SU-DHL-6 (cell line): ENCODE measurements at regions not wholly inside any gene's neighbourhood (a gene's known extent, or its start where the extent isn't known, plus 50 kb on each side); places are given as distances from the start of the nearest gene placed in this dataset.

Experiments
- H2AFZ ChIP-seq: fragments of 200-600 bp; sonication (generic); 2 replicates; pipeline ENCODE4 v1.6.1; 2014; ENCODE audit warnings: low read depth, mild to moderate bottlenecking, moderate library complexity, mixed read lengths, antibody characterized with exemption, low read length; ENCODE audit not compliant: severe bottlenecking
- H3F3A ChIP-seq: fragments of 200-600 bp; shearing (Covaris generic); 2 replicates; pipeline ENCODE4 v1.6.0; 2016; ENCODE audit warnings: antibody characterized with exemption, mild to moderate bottlenecking; ENCODE audit not compliant: insufficient read depth
- H3K27ac ChIP-seq: fragments of 200-600 bp; sonication (generic); 2 replicates; pipeline ENCODE4 v1.5.1; 2016; ENCODE audit warnings: low read depth, mild to moderate bottlenecking, low read length, moderate library complexity, mixed read lengths
- H3K27me3 ChIP-seq: fragments of 200-600 bp; sonication (generic), shearing (Covaris generic); 2 replicates; pipeline ENCODE4 v1.6.0; 2014; ENCODE audit warnings: mild to moderate bottlenecking, low read length
- H3K36me3 ChIP-seq: fragments of 200-600 bp; sonication (generic); 2 replicates; pipeline ENCODE4 v1.6.1; 2014; ENCODE audit warnings: mild to moderate bottlenecking, low read length, mixed read lengths
- H3K4me2 ChIP-seq: fragments of 300-600, 200-600 bp; shearing (Covaris generic), sonication (generic); 2 replicates; pipeline ENCODE4 v1.6.0; 2014; ENCODE audit warnings: low read length, low read depth, mild to moderate bottlenecking; ENCODE audit not compliant: poor library complexity, severe bottlenecking
- H3K4me3 ChIP-seq: fragments of 200-600 bp; sonication (generic); 2 replicates; pipeline ENCODE4 v1.5.1; 2014; ENCODE audit warnings: antibody characterized with exemption, low read length, mild to moderate bottlenecking, mixed read lengths; ENCODE audit not compliant: insufficient read depth, poor library complexity, severe bottlenecking
- H3K79me2 ChIP-seq: fragments of 200-600 bp; sonication (generic); 2 replicates; pipeline ENCODE4 v1.6.1; 2014; ENCODE audit warnings: mild to moderate bottlenecking, low read length, moderate library complexity; ENCODE audit not compliant: insufficient read depth
- H3K9ac ChIP-seq: fragments of 200-600 bp; sonication (generic); 2 replicates; pipeline ENCODE4 v1.7.0; 2014; ENCODE audit warnings: mild to moderate bottlenecking, low read length
- H3K9me2 ChIP-seq: fragments of 200-600 bp; sonication (generic); replicated peaks from 2 replicates; pipeline ENCODE4 v1.6.1; 2014; ENCODE audit warnings: low read length; ENCODE audit not compliant: insufficient read depth
- H3K9me3 ChIP-seq: fragments of 200-600 bp; sonication (generic); 2 replicates; pipeline ENCODE4 v1.6.1; 2014; ENCODE audit warnings: low read length, mixed read lengths; ENCODE audit not compliant: insufficient read depth
- H4K20me1 ChIP-seq: fragments of 200-600 bp; sonication (generic); 2 replicates; pipeline ENCODE4 v1.6.1; 2014; ENCODE audit warnings: low read depth, mild to moderate bottlenecking, antibody characterized with exemption, low read length, moderate library complexity, mixed read lengths
- EZH2phosphoT487 ChIP-seq: fragments of 200-600 bp; sonication (generic), shearing (Covaris generic); conservative IDR thresholded peaks from 2 replicates; pipeline ENCODE4 v1.6.1; 2018; ENCODE audit warnings: mild to moderate bottlenecking, antibody characterized with exemption, low read length, moderate library complexity, mixed read lengths
- TF ChIP-seq, protein P1 (sequence below): fragments of 200-600 bp; sonication (generic); IDR thresholded peaks from one replicate; pipeline ENCODE4 v1.5.1; 2017; ENCODE audit warnings: antibody characterized with exemption, mild to moderate bottlenecking, low read length, moderate library complexity; ENCODE audit not compliant: insufficient read depth, poor library complexity, severe bottlenecking

DNA sequence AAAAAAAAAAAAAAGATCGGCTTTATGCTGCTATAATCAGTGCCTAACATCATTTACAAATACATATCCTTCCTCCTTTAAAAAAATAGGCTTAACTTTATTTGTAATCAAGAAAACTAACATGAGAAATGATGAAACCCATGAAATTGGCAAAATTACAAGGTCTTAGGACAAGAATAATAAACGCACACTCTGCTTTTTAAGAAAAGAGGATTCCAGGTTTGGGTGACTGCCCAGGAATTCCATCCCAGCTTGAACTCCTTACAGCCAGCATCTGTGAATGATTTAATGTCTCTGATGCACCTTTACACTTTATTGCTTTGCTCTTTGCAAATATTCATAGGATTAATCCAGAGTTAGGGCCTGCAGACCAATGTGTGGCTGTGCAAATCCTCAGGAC, 196.0 kb downstream of the CBLN1 start:
- no peak for TF ChIP-seq EZH2phosphoT487
- TF ChIP-seq, protein P1, sequence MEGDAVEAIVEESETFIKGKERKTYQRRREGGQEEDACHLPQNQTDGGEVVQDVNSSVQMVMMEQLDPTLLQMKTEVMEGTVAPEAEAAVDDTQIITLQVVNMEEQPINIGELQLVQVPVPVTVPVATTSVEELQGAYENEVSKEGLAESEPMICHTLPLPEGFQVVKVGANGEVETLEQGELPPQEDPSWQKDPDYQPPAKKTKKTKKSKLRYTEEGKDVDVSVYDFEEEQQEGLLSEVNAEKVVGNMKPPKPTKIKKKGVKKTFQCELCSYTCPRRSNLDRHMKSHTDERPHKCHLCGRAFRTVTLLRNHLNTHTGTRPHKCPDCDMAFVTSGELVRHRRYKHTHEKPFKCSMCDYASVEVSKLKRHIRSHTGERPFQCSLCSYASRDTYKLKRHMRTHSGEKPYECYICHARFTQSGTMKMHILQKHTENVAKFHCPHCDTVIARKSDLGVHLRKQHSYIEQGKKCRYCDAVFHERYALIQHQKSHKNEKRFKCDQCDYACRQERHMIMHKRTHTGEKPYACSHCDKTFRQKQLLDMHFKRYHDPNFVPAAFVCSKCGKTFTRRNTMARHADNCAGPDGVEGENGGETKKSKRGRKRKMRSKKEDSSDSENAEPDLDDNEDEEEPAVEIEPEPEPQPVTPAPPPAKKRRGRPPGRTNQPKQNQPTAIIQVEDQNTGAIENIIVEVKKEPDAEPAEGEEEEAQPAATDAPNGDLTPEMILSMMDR = no peak

DNA sequence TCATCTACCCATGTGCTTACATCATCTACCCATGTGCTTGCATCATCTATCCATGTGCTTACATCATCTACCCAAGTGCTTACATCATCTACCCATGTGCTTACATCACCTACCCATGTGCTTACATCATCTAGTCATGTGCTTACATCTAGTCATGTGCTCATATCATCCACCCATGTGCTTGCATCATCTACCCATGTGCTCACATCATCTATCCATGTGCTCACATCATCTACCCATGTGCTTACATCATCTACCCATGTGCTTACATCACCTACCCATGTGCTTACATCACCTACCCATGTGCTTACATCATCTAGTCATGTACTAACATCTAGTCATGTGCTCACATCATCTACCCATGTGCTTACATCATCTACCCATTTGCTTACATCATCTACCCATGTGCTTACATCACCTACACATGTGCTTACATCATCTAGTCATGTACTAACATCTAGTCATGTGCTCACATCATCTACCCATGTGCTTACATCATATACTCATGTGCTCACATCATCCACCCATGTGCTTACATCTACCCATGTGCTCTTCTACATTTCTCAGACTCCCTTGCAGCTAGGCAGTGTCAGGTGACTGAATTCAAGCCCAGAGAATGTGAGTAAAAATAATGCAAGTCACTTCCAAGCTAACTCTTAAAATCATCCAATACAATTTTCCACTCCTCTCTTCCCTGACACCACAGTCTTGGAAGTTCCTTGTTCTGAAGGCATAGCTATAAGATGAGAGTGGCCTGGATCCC, 196.8 kb downstream of the CBLN1 start:
- Histone ChIP-seq H3K27me3 (no peaks in the 10 kb centered on the region), H3K27ac (no peak overlapping the region), H3K79me2 (no peaks in the 10 kb centered on the region), H2AFZ (no peak overlapping the region), H3K36me3 (no peaks in the 10 kb centered on the region), H3K9me3 (peaks cover 10% of the 10 kb centered on the region; the same call in 1 of the 2 replicates), H3F3A (no peaks in the 10 kb centered on the region), H3K9ac (no peak overlapping the region), H4K20me1 (no peaks in the 10 kb centered on the region), H3K4me2 (no peak overlapping the region), H3K9me2 (no peaks in the 10 kb centered on the region), H3K4me3 (no peak overlapping the region)
- TF ChIP-seq, protein P1 = no peak
- no peak for TF ChIP-seq EZH2phosphoT487

More for the DNA sequence above, 196.0 kb downstream of the CBLN1 start:
- Histone ChIP-seq H3K4me3 (no peak overlapping the region), H3K4me2 (no peak overlapping the region), H3K79me2 (no peaks in the 10 kb centered on the region), H3K36me3 (no peaks in the 10 kb centered on the region), H3K9me3 (peaks cover 10% of the 10 kb centered on the region; the same call in 1 of the 2 replicates), H3K27me3 (no peaks in the 10 kb centered on the region), H3K9me2 (no peaks in the 10 kb centered on the region), H3K9ac (no peak overlapping the region), H3F3A (no peaks in the 10 kb centered on the region), H3K27ac (no peak overlapping the region), H2AFZ (no peak overlapping the region), H4K20me1 (no peaks in the 10 kb centered on the region)

DNA sequence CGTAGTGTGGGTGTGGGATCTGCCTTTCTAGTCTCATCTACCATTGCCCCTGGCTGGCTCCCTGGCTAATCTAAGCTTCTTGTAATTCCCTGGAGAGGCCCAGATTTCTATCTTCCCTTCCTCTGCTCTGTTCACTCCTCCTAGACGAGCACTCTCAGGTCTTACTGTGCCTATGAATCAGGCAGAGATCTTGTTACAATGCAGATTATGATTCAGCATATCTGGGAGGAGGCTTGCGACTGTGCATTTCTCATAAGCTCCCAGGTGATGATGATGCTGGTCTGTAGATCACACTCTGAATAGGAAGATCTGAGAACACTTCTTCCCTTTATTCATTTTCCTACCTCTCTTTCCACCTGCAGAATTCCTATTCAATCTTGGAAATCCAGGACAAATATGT, 200.1 kb downstream of the CBLN1 start:
- no peak for TF ChIP-seq EZH2phosphoT487
- TF ChIP-seq, protein P1 = no peak
- Histone ChIP-seq H3K9me2 (no peaks in the 10 kb centered on the region), H3K9ac (no peak overlapping the region), H3K4me3 (no peak overlapping the region), H3K27me3 (no peaks in the 10 kb centered on the region), H3K4me2 (no peak overlapping the region), H3K27ac (no peak overlapping the region), H3K79me2 (no peaks in the 10 kb centered on the region), H4K20me1 (no peaks in the 10 kb centered on the region), H3F3A (no peaks in the 10 kb centered on the region), H3K9me3 (peaks cover 10% of the 10 kb centered on the region; the same call in 1 of the 2 replicates), H3K36me3 (no peaks in the 10 kb centered on the region), H2AFZ (no peak overlapping the region)
